HCT116 (cell line): ENCODE measurements at regions not wholly inside any gene's neighbourhood (a gene's known extent, or its start where the extent isn't known, plus 50 kb on each side); places are given as distances from the start of the nearest gene placed in this dataset.

Experiments
- ATF3 ChIP-seq: IDR thresholded peaks from 2 replicates; pipeline ENCODE4 v1.6.1; 2012
- CBX3 ChIP-seq: IDR thresholded peaks from 2 replicates; pipeline ENCODE4 v1.6.1; 2012; ENCODE audit warnings: low read depth
- CTCF ChIP-seq, 3 experiments: fragments of 200-600 bp in 1 of 3; sonication (generic) in 1 of 3; IDR thresholded peaks in 2 of 3; conservative IDR thresholded peaks in 1 of 3; 2 replicates each; pipeline ENCODE4 v1.5.1; 2012 to 2017; ENCODE audit warnings: low read depth in 2 of 3, low read length in 2 of 3, antibody characterized with exemption in 1 of 3, borderline replicate concordance in 1 of 3, control low read depth in 1 of 3, mild to moderate bottlenecking in 1 of 3, mixed read lengths in 1 of 3, mixed run types in 1 of 3, moderate library complexity in 1 of 3; ENCODE audit not compliant: insufficient read depth in 1 of 3
- MAX ChIP-seq: IDR thresholded peaks from 2 replicates; pipeline ENCODE4 v1.6.1; 2012
- POLR2A ChIP-seq: IDR thresholded peaks from 2 replicates; pipeline ENCODE4 v1.7.0; 2011; ENCODE audit warnings: borderline replicate concordance; ENCODE audit not compliant: insufficient read depth, insufficient read length; ENCODE audit errors: extremely low read depth
- POLR2AphosphoS5 ChIP-seq: IDR thresholded peaks from 2 replicates; pipeline ENCODE4 v1.6.1; 2011; ENCODE audit warnings: mild to moderate bottlenecking, low read depth, low read length, moderate library complexity
- SIN3A ChIP-seq: IDR thresholded peaks from 2 replicates; pipeline ENCODE4 v1.6.1; 2012; ENCODE audit warnings: low read depth
- ZBTB33 ChIP-seq: IDR thresholded peaks from 2 replicates; pipeline ENCODE4 v1.6.1; 2011; ENCODE audit warnings: mild to moderate bottlenecking, low read length, moderate library complexity; ENCODE audit not compliant: insufficient replicate concordance; ENCODE audit errors: extremely low read depth

GRCh38 chr13:40024967-40025714 is 369.7 kb downstream of the COG6 start:
- no peak for TF ChIP-seq POLR2AphosphoS5
- no peak for TF ChIP-seq SIN3A
- TF ChIP-seq CTCF (IDR thresholded peaks at IDR 0.05 in 2 of 3, conservative IDR thresholded peaks at IDR 0.05 in 1 of 3; ENCODE audit: borderline replicate concordance in 1 of 3, insufficient read depth in 1 of 3, low read depth in 2 of 3, low read length in 2 of 3), result no peak
- TF ChIP-seq ZBTB33, result no peak
- TF ChIP-seq MAX, result no peak
- no peak for TF ChIP-seq POLR2A
- TF ChIP-seq CBX3, result no peak
- TF ChIP-seq ATF3, result no peak
